ENCODE measurements at regions not wholly inside any gene's neighbourhood (a gene's known extent, or its start where the extent isn't known, plus 50 kb on each side); places are given as distances from the start of the nearest gene placed in this dataset.

GRCh38 chr7:67866054-67866453 lies 869.4 kb downstream of the TYW1 start:
- peaks cover 25% of the 10 kb centered on the region for H3K9me3 Mint-ChIP-seq (ENCODE audit: unreplicated experiment)
- FAIRE-seq: no peak

GRCh38 chr7:67866812-67867211 lies 870.2 kb downstream of the TYW1 start:
- Histone ChIP-seq H3K79me2 (ENCODE audit: insufficient read depth, low read length) (no peaks in the 10 kb centered on the region), H3K9ac (ENCODE audit: low read length) (no peak overlapping the region), H4K20me1 (ENCODE audit: insufficient read depth, low read length) (no peaks in the 10 kb centered on the region), H3K9me3 (ENCODE audit: insufficient read depth, low read depth, low read length) (peaks cover 8% of the 10 kb centered on the region), H3K36me3 (ENCODE audit: insufficient read depth, low read length) (no peaks in the 10 kb centered on the region), H2AFZ (ENCODE audit: low read depth, low read length) (no peak overlapping the region), H3K27me3 (ENCODE audit: insufficient read depth, low read length) (no peaks in the 10 kb centered on the region), H3K4me2 (ENCODE audit: low read length) (no peak overlapping the region), H3K4me1 (ENCODE audit: insufficient read depth, low read length) (no peaks in the 10 kb centered on the region), H3K27ac (ENCODE audit: low read depth, low read length) (no peak overlapping the region), H3K4me3 (ENCODE audit: insufficient read depth, low read depth, low read length) (no peak overlapping the region)
- Mint-ChIP-seq H3K4me3 (ENCODE audit: unreplicated experiment) (no peak overlapping the region), H3K36me3 (ENCODE audit: low read depth, unreplicated experiment) (no peaks in the 10 kb centered on the region), H3K27ac (ENCODE audit: unreplicated experiment) (no peak overlapping the region), H3K27me3 (ENCODE audit: low read depth, unreplicated experiment) (no peaks in the 10 kb centered on the region), H3K4me1 (ENCODE audit: low read depth, unreplicated experiment) (no peaks in the 10 kb centered on the region), H3K9me3 (ENCODE audit: unreplicated experiment) (peaks cover 27% of the 10 kb centered on the region)
- DNase-seq (ENCODE audit: low read depth) (no peak), FAIRE-seq (no peak)
- TF ChIP-seq EZH2 (IDR thresholded peaks at IDR 0.05; ENCODE audit: insufficient read depth, low read length): no peak
- TF ChIP-seq CTCF (IDR thresholded peaks at IDR 0.05; ENCODE audit: insufficient read depth, low read depth, low read length): no peak

More at GRCh38 chr7:67866054-67866453, 869.4 kb downstream of the TYW1 start:
- H3K27me3 Mint-ChIP-seq (ENCODE audit: low read depth, unreplicated experiment): no peaks in the 10 kb centered on the region
- peaks cover 8% of the 10 kb centered on the region for H3K9me3 ChIP-seq (ENCODE audit: insufficient read depth, low read depth, low read length)
- H3K27ac Mint-ChIP-seq (ENCODE audit: unreplicated experiment): no peak overlapping the region
- no peaks in the 10 kb centered on the region for H3K36me3 Mint-ChIP-seq (ENCODE audit: low read depth, unreplicated experiment)
- no peak overlapping the region for H3K4me2 ChIP-seq (ENCODE audit: low read length)
- no peaks in the 10 kb centered on the region for H3K27me3 ChIP-seq (ENCODE audit: insufficient read depth, low read length)
- no peaks in the 10 kb centered on the region for H3K4me1 Mint-ChIP-seq (ENCODE audit: low read depth, unreplicated experiment)
- H2AFZ ChIP-seq (ENCODE audit: low read depth, low read length): no peak overlapping the region
- TF ChIP-seq EZH2 (IDR thresholded peaks at IDR 0.05; ENCODE audit: insufficient read depth, low read length) (no peak), CTCF (IDR thresholded peaks at IDR 0.05; ENCODE audit: insufficient read depth, low read depth, low read length) (no peak)
- no peaks in the 10 kb centered on the region for H4K20me1 ChIP-seq (ENCODE audit: insufficient read depth, low read length)
- no peaks in the 10 kb centered on the region for H3K4me1 ChIP-seq (ENCODE audit: insufficient read depth, low read length)
- no peak overlapping the region for H3K9ac ChIP-seq (ENCODE audit: low read length)
- no peak for DNase-seq (ENCODE audit: low read depth)
- H3K4me3 Mint-ChIP-seq (ENCODE audit: unreplicated experiment): no peak overlapping the region
- H3K79me2 ChIP-seq (ENCODE audit: insufficient read depth, low read length): no peaks in the 10 kb centered on the region
- H3K4me3 ChIP-seq (ENCODE audit: insufficient read depth, low read depth, low read length): no peak overlapping the region
- no peaks in the 10 kb centered on the region for H3K36me3 ChIP-seq (ENCODE audit: insufficient read depth, low read length)
- no peak overlapping the region for H3K27ac ChIP-seq (ENCODE audit: low read depth, low read length)

- no peak overlapping the region for H3K27ac Mint-ChIP-seq (ENCODE audit: unreplicated experiment)
- FAIRE-seq: no peak
Observed at GRCh38 chr7:67870396-67870795, 873.8 kb downstream of the TYW1 start.

More at GRCh38 chr7:67870396-67870795, 873.8 kb downstream of the TYW1 start:
- H3K27ac ChIP-seq (ENCODE audit: low read depth, low read length): no peak overlapping the region
- no peak overlapping the region for H3K9ac ChIP-seq (ENCODE audit: low read length)
- H3K9me3 ChIP-seq (ENCODE audit: insufficient read depth, low read depth, low read length): peaks cover 3% of the 10 kb centered on the region
- DNase-seq (ENCODE audit: low read depth): no peak
- H3K27me3 ChIP-seq (ENCODE audit: insufficient read depth, low read length): no peaks in the 10 kb centered on the region
- H3K27me3 Mint-ChIP-seq (ENCODE audit: low read depth, unreplicated experiment): no peaks in the 10 kb centered on the region
- no peaks in the 10 kb centered on the region for H3K4me1 ChIP-seq (ENCODE audit: insufficient read depth, low read length)
- H3K4me3 Mint-ChIP-seq (ENCODE audit: unreplicated experiment): no peak overlapping the region
- H3K4me3 ChIP-seq (ENCODE audit: insufficient read depth, low read depth, low read length): no peak overlapping the region
- no peaks in the 10 kb centered on the region for H3K36me3 ChIP-seq (ENCODE audit: insufficient read depth, low read length)
- no peaks in the 10 kb centered on the region for H3K79me2 ChIP-seq (ENCODE audit: insufficient read depth, low read length)
- no peak overlapping the region for H3K4me2 ChIP-seq (ENCODE audit: low read length)
- H3K9me3 Mint-ChIP-seq (ENCODE audit: unreplicated experiment): peaks cover 21% of the 10 kb centered on the region
- H3K36me3 Mint-ChIP-seq (ENCODE audit: low read depth, unreplicated experiment): no peaks in the 10 kb centered on the region
- H4K20me1 ChIP-seq (ENCODE audit: insufficient read depth, low read length): no peaks in the 10 kb centered on the region
- H3K4me1 Mint-ChIP-seq (ENCODE audit: low read depth, unreplicated experiment): no peaks in the 10 kb centered on the region
- no peak overlapping the region for H2AFZ ChIP-seq (ENCODE audit: low read depth, low read length)
- TF ChIP-seq EZH2 (IDR thresholded peaks at IDR 0.05; ENCODE audit: insufficient read depth, low read length): no peak
- no peak for TF ChIP-seq CTCF (IDR thresholded peaks at IDR 0.05; ENCODE audit: insufficient read depth, low read depth, low read length)

Measured in astrocyte (in vitro differentiated cells and primary cell).